SU-DHL-6 (cell line): ENCODE measurements at regions not wholly inside any gene's neighbourhood (a gene's known extent, or its start where the extent isn't known, plus 50 kb on each side); places are given as distances from the start of the nearest gene placed in this dataset.

Source experiments
- EZH2phosphoT487 ChIP-seq: fragments of 200-600 bp; sonication (generic), shearing (Covaris generic); conservative IDR thresholded peaks from 2 replicates; pipeline ENCODE4 v1.6.1; 2018; ENCODE audit warnings: mild to moderate bottlenecking, antibody characterized with exemption, low read length, moderate library complexity, mixed read lengths
- TF ChIP-seq, protein P1 (sequence below): fragments of 200-600 bp; sonication (generic); IDR thresholded peaks from one replicate; pipeline ENCODE4 v1.5.1; 2017; ENCODE audit warnings: antibody characterized with exemption, mild to moderate bottlenecking, low read length, moderate library complexity; ENCODE audit not compliant: insufficient read depth, poor library complexity, severe bottlenecking

DNA sequence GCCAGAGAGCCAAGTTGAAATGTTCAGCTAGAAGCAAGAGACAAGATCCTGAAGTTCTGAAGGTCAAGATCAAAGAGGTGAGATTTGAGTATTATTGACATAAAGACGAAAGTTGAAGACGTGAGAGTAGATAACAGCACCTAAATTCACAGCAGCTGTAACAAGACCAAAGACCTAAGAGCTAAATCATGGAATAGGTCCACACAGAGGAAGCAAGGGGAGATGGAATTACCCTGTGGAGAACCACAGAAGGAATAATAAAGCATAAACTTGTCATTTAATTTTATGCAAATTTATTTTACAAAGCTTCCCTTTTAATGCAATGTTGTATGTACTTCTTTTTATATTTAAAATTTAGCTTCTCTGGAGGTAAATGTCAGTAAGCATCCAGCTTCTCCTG lies 523.7 kb downstream of the NR2F1-AS1 start:
- TF ChIP-seq, protein P1, sequence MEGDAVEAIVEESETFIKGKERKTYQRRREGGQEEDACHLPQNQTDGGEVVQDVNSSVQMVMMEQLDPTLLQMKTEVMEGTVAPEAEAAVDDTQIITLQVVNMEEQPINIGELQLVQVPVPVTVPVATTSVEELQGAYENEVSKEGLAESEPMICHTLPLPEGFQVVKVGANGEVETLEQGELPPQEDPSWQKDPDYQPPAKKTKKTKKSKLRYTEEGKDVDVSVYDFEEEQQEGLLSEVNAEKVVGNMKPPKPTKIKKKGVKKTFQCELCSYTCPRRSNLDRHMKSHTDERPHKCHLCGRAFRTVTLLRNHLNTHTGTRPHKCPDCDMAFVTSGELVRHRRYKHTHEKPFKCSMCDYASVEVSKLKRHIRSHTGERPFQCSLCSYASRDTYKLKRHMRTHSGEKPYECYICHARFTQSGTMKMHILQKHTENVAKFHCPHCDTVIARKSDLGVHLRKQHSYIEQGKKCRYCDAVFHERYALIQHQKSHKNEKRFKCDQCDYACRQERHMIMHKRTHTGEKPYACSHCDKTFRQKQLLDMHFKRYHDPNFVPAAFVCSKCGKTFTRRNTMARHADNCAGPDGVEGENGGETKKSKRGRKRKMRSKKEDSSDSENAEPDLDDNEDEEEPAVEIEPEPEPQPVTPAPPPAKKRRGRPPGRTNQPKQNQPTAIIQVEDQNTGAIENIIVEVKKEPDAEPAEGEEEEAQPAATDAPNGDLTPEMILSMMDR = no peak
- TF ChIP-seq EZH2phosphoT487 = no peak
